MM.1S (cell line): ENCODE measurements at regions not wholly inside any gene's neighbourhood (a gene's known extent, or its start where the extent isn't known, plus 50 kb on each side); places are given as distances from the start of the nearest gene placed in this dataset.

Experiments
- DNase-seq: peaks from one replicate; pipeline ENCODE4 v3.0.0-alpha.2; 2015
- H2AFZ ChIP-seq: fragments of 300-600 bp; sonication (generic); 2 replicates; pipeline ENCODE4 v1.6.0; 2016; ENCODE audit warnings: antibody characterized with exemption, low read length
- H3F3A ChIP-seq: fragments of 300-600 bp; sonication (generic); 2 replicates; pipeline ENCODE4 v1.6.1; 2016; ENCODE audit warnings: mild to moderate bottlenecking, antibody characterized with exemption, low read length, moderate library complexity, mixed read lengths; ENCODE audit not compliant: insufficient read depth
- H3K27ac ChIP-seq: fragments of 300-600 bp; sonication (generic); 2 replicates; pipeline ENCODE4 v1.5.1; 2016; ENCODE audit warnings: mild to moderate bottlenecking, low read length
- H3K27me3 ChIP-seq: fragments of 300-600 bp; sonication (generic); replicated peaks from 2 replicates; pipeline ENCODE4 v1.6.0; 2016; ENCODE audit warnings: low read length; ENCODE audit not compliant: insufficient read depth
- H3K36me3 ChIP-seq: fragments of 300-600 bp; sonication (generic); replicated peaks from 2 replicates; pipeline ENCODE4 v1.6.1; 2016; ENCODE audit warnings: mild to moderate bottlenecking, low read length, mixed read lengths; ENCODE audit not compliant: insufficient read depth
- H3K4me1 ChIP-seq: fragments of 300-600 bp; sonication (generic); 2 replicates; pipeline ENCODE4 v1.6.1; 2016; ENCODE audit warnings: low read length, mixed read lengths
- H3K4me2 ChIP-seq: fragments of 300-600 bp; sonication (generic); 2 replicates; pipeline ENCODE4 v1.6.0; 2016; ENCODE audit warnings: low read depth, low read length
- H3K4me3 ChIP-seq: fragments of 300-600 bp; sonication (generic); 2 replicates; pipeline ENCODE4 v1.5.1; 2016; ENCODE audit warnings: low read length, mixed read lengths
- H3K79me2 ChIP-seq: fragments of 300-600 bp; sonication (generic); 2 replicates; pipeline ENCODE4 v1.6.1; 2016; ENCODE audit warnings: mixed run types, low read length, mixed read lengths
- H3K9ac ChIP-seq: fragments of 300-600 bp; sonication (generic); 2 replicates; pipeline ENCODE4 v1.6.1; 2016; ENCODE audit warnings: low read length, mixed read lengths
- H3K9me2 ChIP-seq: fragments of 300-600 bp; sonication (generic); replicated peaks from 2 replicates; pipeline ENCODE4 v1.6.1; 2016; ENCODE audit warnings: mild to moderate bottlenecking, low read length, mixed read lengths; ENCODE audit not compliant: insufficient read depth
- H3K9me3 ChIP-seq: fragments of 300-600 bp; sonication (generic); replicated peaks from 2 replicates; pipeline ENCODE4 v1.6.1; 2016; ENCODE audit warnings: mild to moderate bottlenecking, low read length, mixed read lengths; ENCODE audit not compliant: insufficient read depth
- H4K20me1 ChIP-seq: fragments of 300-600 bp; sonication (generic); 2 replicates; pipeline ENCODE4 v1.6.1; 2016; ENCODE audit warnings: mild to moderate bottlenecking, low read length, moderate library complexity, mixed read lengths; ENCODE audit not compliant: insufficient read depth
- EZH2 ChIP-seq: fragments of 300-600 bp; sonication (generic); optimal IDR thresholded peaks from 2 replicates; pipeline ENCODE3; 2017; ENCODE audit warnings: low read depth, mild to moderate bottlenecking, antibody characterized with exemption, low read length, mixed read lengths
- EZH2phosphoT487 ChIP-seq: fragments of 300-600 bp; sonication (generic); IDR thresholded peaks from 2 replicates; pipeline ENCODE4 v1.6.1; 2018; ENCODE audit warnings: antibody characterized with exemption, low read length
- TF ChIP-seq, protein P1 (sequence below): fragments of 300-600 bp; sonication (generic); IDR thresholded peaks from 2 replicates; pipeline ENCODE4 v1.5.1; 2016; ENCODE audit warnings: antibody characterized with exemption, low read length, mixed read lengths

DNA sequence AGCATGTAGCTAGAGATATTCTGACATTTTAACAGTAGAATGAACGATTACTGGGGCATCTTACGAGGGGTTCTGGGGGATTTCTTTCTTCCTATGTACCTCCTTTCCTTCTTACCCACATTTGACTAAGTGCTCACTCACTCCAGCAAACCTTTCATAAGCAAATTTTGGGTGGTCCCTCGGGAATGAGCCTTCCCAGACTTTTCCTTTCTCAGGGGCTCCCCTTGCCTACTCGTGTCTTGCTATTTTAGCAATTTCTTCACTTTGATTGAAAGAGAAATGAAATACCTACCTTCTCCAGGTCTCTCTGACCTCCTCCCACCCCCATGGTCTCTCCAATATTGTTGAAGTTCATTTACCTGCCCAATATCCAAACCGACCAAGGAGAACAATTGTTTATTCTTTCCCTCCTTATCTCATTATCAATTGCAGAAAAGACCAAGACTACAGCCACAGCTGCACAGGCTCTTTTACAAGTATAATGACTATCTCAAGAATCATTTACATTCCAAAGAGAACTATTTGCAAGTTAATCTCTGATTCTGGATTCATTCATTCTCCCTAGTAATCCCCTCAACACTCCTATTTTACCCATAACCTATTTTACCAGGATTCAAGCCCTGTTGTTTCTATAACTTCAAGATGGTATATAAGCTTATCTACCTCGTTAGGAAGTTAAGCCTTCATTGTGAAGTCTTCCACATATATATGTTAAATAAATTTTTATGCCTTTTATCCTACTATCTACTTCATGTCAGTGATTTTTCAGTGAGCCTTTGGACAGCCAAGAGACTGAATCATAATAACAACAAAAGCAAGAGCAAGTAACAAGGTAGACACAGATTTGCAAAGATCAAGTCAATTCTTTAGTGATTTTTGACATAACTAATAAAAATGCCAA is 480.6 kb downstream of the IPMK start:
- no peak overlapping the region for H3K4me3 ChIP-seq

DNA sequence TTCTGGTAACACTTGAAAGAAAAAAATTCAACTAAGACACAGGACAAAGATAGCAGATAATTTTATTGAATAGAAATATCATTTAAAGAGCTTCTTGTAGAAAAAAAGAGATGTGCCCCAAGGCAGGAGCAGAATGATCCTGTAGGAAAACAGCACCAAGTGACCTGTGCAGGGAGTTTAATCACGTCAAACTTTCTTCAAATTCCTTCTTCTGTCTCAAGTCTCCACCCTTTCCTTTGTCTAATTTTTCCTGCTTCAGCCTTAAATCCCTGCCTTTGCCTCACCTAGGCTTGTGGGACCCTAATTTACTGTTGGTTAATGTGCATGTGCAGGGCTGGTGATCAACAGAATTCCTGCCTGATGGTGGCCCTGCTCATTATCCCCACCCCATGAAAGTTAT is 481.4 kb downstream of the IPMK start:
- H3K9me2 ChIP-seq: no peaks in the 10 kb centered on the region
- no peak overlapping the region for H3K4me3 ChIP-seq
- no peak overlapping the region for H2AFZ ChIP-seq
- DNase-seq: no peak
- H3K27ac ChIP-seq: no peak overlapping the region
- no peaks in the 10 kb centered on the region for H3F3A ChIP-seq
- H3K27me3 ChIP-seq: no peaks in the 10 kb centered on the region
- H3K36me3 ChIP-seq: no peaks in the 10 kb centered on the region
- H3K4me1 ChIP-seq: no peaks in the 10 kb centered on the region
- no peaks in the 10 kb centered on the region for H4K20me1 ChIP-seq
- no peak overlapping the region for H3K9ac ChIP-seq
- H3K79me2 ChIP-seq: no peaks in the 10 kb centered on the region
- TF ChIP-seq EZH2phosphoT487 (no peak), EZH2 (no peak)
- TF ChIP-seq, protein P1, sequence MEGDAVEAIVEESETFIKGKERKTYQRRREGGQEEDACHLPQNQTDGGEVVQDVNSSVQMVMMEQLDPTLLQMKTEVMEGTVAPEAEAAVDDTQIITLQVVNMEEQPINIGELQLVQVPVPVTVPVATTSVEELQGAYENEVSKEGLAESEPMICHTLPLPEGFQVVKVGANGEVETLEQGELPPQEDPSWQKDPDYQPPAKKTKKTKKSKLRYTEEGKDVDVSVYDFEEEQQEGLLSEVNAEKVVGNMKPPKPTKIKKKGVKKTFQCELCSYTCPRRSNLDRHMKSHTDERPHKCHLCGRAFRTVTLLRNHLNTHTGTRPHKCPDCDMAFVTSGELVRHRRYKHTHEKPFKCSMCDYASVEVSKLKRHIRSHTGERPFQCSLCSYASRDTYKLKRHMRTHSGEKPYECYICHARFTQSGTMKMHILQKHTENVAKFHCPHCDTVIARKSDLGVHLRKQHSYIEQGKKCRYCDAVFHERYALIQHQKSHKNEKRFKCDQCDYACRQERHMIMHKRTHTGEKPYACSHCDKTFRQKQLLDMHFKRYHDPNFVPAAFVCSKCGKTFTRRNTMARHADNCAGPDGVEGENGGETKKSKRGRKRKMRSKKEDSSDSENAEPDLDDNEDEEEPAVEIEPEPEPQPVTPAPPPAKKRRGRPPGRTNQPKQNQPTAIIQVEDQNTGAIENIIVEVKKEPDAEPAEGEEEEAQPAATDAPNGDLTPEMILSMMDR: no peak
- no peak overlapping the region for H3K4me2 ChIP-seq
- H3K9me3 ChIP-seq: no peaks in the 10 kb centered on the region

More for the DNA sequence above, 480.6 kb downstream of the IPMK start:
- no peaks in the 10 kb centered on the region for H3K9me2 ChIP-seq
- TF ChIP-seq EZH2: no peak
- TF ChIP-seq, protein P1: no peak
- no peak overlapping the region for H2AFZ ChIP-seq
- H3K9ac ChIP-seq: no peak overlapping the region
- H3K9me3 ChIP-seq: no peaks in the 10 kb centered on the region
- no peak for DNase-seq
- H3K4me1 ChIP-seq: no peaks in the 10 kb centered on the region
- H3K36me3 ChIP-seq: no peaks in the 10 kb centered on the region
- no peaks in the 10 kb centered on the region for H3F3A ChIP-seq
- no peaks in the 10 kb centered on the region for H4K20me1 ChIP-seq
- no peaks in the 10 kb centered on the region for H3K27me3 ChIP-seq
- H3K79me2 ChIP-seq: no peaks in the 10 kb centered on the region
- no peak overlapping the region for H3K4me2 ChIP-seq
- no peak overlapping the region for H3K27ac ChIP-seq

DNA sequence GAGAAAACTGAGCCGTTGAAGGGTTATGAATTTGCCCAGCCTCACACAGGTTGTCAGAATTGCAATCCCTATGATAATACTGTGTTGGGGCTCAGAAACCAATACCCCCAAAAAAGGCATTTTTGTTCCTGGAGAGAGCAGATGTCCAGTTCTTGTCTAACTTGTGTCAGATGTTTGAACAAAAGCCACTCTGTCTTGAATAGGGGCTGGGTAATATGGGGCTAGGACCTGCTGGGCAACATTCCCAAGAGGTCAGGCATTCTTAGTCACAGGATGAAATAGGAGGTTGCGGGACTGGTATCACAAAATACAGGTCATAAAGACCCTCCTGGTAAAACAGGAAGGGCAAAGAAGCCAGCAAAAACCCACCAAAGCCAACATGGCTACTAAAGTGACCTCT is 482.1 kb downstream of the IPMK start:
- H3K9me2 ChIP-seq: no peaks in the 10 kb centered on the region
- DNase-seq: no peak
- no peaks in the 10 kb centered on the region for H3K27me3 ChIP-seq
- H3K4me1 ChIP-seq: no peaks in the 10 kb centered on the region
- no peaks in the 10 kb centered on the region for H3K9me3 ChIP-seq
- no peaks in the 10 kb centered on the region for H3K36me3 ChIP-seq
- no peak overlapping the region for H2AFZ ChIP-seq
- no peak overlapping the region for H3K9ac ChIP-seq
- no peak overlapping the region for H3K4me3 ChIP-seq
- no peaks in the 10 kb centered on the region for H4K20me1 ChIP-seq
- H3K27ac ChIP-seq: no peak overlapping the region
- no peaks in the 10 kb centered on the region for H3K79me2 ChIP-seq
- no peak overlapping the region for H3K4me2 ChIP-seq
- H3F3A ChIP-seq: no peaks in the 10 kb centered on the region
- TF ChIP-seq EZH2 (no peak), EZH2phosphoT487 (no peak)
- TF ChIP-seq, protein P1: no peak
